A673 (cell line): ENCODE measurements at regions not wholly inside any gene's neighbourhood (a gene's known extent, or its start where the extent isn't known, plus 50 kb on each side); places are given as distances from the start of the nearest gene placed in this dataset.

ENCODE experiments used
- BruUV-seq: library from RNA; stranded (reverse); fragments of 400-500 nt; replicated peaks from 2 replicates; lab custom pipeline; 2021; lab: Mats Ljungman, UMichigan
- CTCF ChIA-PET: fragments of 300-600 bp; sonication (Branson Sonifier 250); formaldehyde crosslinking; loops from one replicate; lab custom pipeline; 2022; ENCODE audit warnings: antibody characterized with exemption; lab: Charles Lee
- POLR2A ChIA-PET: fragments of 300-600 bp; sonication (Branson Sonifier 250); formaldehyde crosslinking; loops from one replicate; lab custom pipeline; 2022; ENCODE audit warnings: antibody characterized with exemption; ENCODE audit not compliant: low non-redundant PET; lab: Charles Lee
- DNase-seq: peaks from one replicate; pipeline ENCODE4 v3.0.0-alpha.2; 2015; ENCODE audit warnings: low spot score
- H3K27ac ChIP-seq: fragments of 200-600 bp; sonication (generic); 2 replicates; pipeline ENCODE4 v1.5.1; 2016; ENCODE audit warnings: mixed run types, low read depth, mild to moderate bottlenecking, mixed read lengths, antibody characterized with exemption, low read length; ENCODE audit not compliant: poor library complexity, severe bottlenecking
- H3K27me3 ChIP-seq: fragments of 200-600 bp; sonication (generic); replicated peaks from 2 replicates; pipeline ENCODE4 v1.6.1; 2017; ENCODE audit warnings: mixed run types, low read depth, mild to moderate bottlenecking, mixed read lengths, antibody characterized with exemption, low read length; ENCODE audit not compliant: insufficient read depth, poor library complexity
- H3K36me3 ChIP-seq: fragments of 200-600 bp; sonication (generic); 2 replicates; pipeline ENCODE4 v1.6.1; 2016; ENCODE audit warnings: mixed run types, mild to moderate bottlenecking, mixed read lengths, antibody characterized with exemption, low read length; ENCODE audit not compliant: insufficient read depth, poor library complexity, severe bottlenecking
- H3K4me1 ChIP-seq: fragments of 200-600 bp; sonication (generic); 2 replicates; pipeline ENCODE4 v1.6.1; 2017; ENCODE audit warnings: mixed run types, mild to moderate bottlenecking, mixed read lengths, antibody characterized with exemption, low read length; ENCODE audit not compliant: insufficient read depth, poor library complexity, severe bottlenecking
- H3K4me3 ChIP-seq: fragments of 200-600 bp; sonication (generic); 2 replicates; pipeline ENCODE4 v1.5.1; 2016; ENCODE audit warnings: low read depth, mixed run types, mild to moderate bottlenecking, mixed read lengths, low read length; ENCODE audit not compliant: poor library complexity, severe bottlenecking
- H3K9me3 ChIP-seq: fragments of 200-600 bp; sonication (generic); 2 replicates; pipeline ENCODE4 v1.6.1; 2016; ENCODE audit warnings: mixed run types, low read depth, mild to moderate bottlenecking, mixed read lengths, antibody characterized with exemption, low read length; ENCODE audit not compliant: poor library complexity, severe bottlenecking
- CTCF ChIP-seq: fragments of 300-800, 200-600 bp; sonication (generic); conservative IDR thresholded peaks from 2 replicates; pipeline ENCODE4 v1.5.1; 2017; ENCODE audit warnings: low read depth, mild to moderate bottlenecking, antibody characterized with exemption, low read length, moderate library complexity, mixed read lengths
- EZH2 ChIP-seq: fragments of 200-600 bp; sonication (generic); IDR thresholded peaks from 2 replicates; pipeline ENCODE4 v1.6.1; 2017; ENCODE audit warnings: borderline replicate concordance, low read depth, mild to moderate bottlenecking, mixed read lengths, antibody characterized with exemption, low read length; ENCODE audit not compliant: poor library complexity, severe bottlenecking
- intact Hi-C: fragments of 100-400 bp; cut with micrococcal nuclease; formaldehyde crosslinking; loops from one replicate; pipeline ENCODE4 v1.10.0; 2022; ENCODE audit not compliant: unreplicated experiment

DNA sequence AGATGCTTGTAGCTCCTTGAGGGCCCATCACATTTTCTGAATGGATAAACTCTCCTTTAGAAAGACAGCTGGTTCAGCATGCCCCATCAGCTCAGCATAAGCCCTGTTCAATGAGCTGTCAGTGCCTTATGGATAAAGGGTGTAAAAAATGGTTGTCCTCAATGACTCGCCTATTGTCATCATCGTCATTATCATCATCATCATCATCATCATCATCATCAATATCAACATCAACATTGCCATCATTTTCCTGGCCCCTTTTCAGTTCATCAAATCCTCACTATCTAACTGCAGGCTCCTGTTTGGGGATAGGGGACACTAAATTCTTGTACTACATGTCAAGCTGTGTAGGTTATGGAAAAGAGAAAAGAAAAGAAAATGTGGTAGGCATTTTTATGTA lies 310.7 kb upstream of the MTNR1B start:
- ChIA-PET POLR2A (no interaction called here), CTCF (no interaction called here)
- intact Hi-C loops: no loop called here
- TF ChIP-seq EZH2: no peak
- Histone ChIP-seq H3K27me3 (no peaks in the 10 kb centered on the region), H3K4me3 (no peak overlapping the region), H3K36me3 (no peaks in the 10 kb centered on the region), H3K9me3 (no peaks in the 10 kb centered on the region), H3K4me1 (no peaks in the 10 kb centered on the region), H3K27ac (no peak overlapping the region)
- DNase-seq: no peak
- BruUV-seq: no TSS peak

GRCh38 chr11:92659793-92660192 lies 309.7 kb upstream of the MTNR1B start:
- H3K27ac ChIP-seq: no peak overlapping the region
- intact Hi-C loops: no loop called here
- ChIA-PET POLR2A (no interaction called here), CTCF (no interaction called here)
- no peaks in the 10 kb centered on the region for H3K4me1 ChIP-seq
- DNase-seq: no peak
- H3K27me3 ChIP-seq: no peaks in the 10 kb centered on the region
- TF ChIP-seq CTCF: no peak
- TF ChIP-seq EZH2: no peak
- H3K4me3 ChIP-seq: no peak overlapping the region
- H3K9me3 ChIP-seq: no peaks in the 10 kb centered on the region
- H3K36me3 ChIP-seq: no peaks in the 10 kb centered on the region
- BruUV-seq: no TSS peak

GRCh38 chr11:92662601-92663360 lies 306.7 kb upstream of the MTNR1B start:
- H3K36me3 ChIP-seq: no peaks in the 10 kb centered on the region
- no peaks in the 10 kb centered on the region for H3K4me1 ChIP-seq
- no TSS peak for BruUV-seq
- no peak overlapping the region for H3K27ac ChIP-seq
- POLR2A ChIA-PET: interaction anchor here (0.6 kb wide), 1 partner anchor 13 kb away, joined by 4 read pairs; no protein-coding TSS in a partner anchor
- H3K27me3 ChIP-seq: no peaks in the 10 kb centered on the region
- CTCF ChIA-PET: no interaction called here
- no peak for DNase-seq
- H3K4me3 ChIP-seq: no peak overlapping the region
- intact Hi-C loops: no loop called here
- no peak for TF ChIP-seq EZH2
- no peak for TF ChIP-seq CTCF
- H3K9me3 ChIP-seq: no peaks in the 10 kb centered on the region

DNA sequence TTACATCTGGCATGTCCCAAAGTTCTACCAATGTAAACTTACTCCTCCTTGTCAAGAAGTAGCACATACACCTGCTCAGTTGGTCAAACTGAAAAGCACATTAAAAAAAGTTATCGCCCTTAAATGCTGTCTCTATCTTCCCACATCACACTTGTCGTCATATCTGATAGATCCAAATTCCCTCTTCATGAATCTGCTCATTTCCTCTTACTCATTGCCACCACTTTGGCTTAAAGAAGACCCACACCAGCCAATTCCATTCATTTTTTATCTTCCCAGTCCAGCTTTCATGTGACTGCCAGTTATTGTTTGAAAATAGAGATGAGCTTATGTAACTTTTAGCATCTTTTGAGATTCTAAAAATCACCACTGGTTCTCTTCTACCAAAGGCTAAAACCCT lies 305.9 kb upstream of the MTNR1B start:
- TF ChIP-seq EZH2 (no peak), CTCF (no peak)
- Histone ChIP-seq H3K9me3 (no peaks in the 10 kb centered on the region), H3K4me3 (no peak overlapping the region), H3K36me3 (no peaks in the 10 kb centered on the region), H3K4me1 (no peaks in the 10 kb centered on the region), H3K27me3 (no peaks in the 10 kb centered on the region), H3K27ac (no peak overlapping the region)
- no TSS peak for BruUV-seq
- DNase-seq: no peak
- intact Hi-C loops: no loop called here
- ChIA-PET POLR2A (no interaction called here), CTCF (no interaction called here)
